Glutamatergic neuron (in vitro differentiated cells): ENCODE measurements at regions not wholly inside any gene's neighbourhood (a gene's known extent, or its start where the extent isn't known, plus 50 kb on each side); places are given as distances from the start of the nearest gene placed in this dataset.

Source experiments
- DNase-seq: peaks from one replicate; pipeline ENCODE4 v3.0.0; 2022
- H3K27ac Mint-ChIP-seq: one replicate; pipeline ENCODE4 v1.8.0; 2020; ENCODE audit warnings: mild to moderate bottlenecking, mixed read lengths, inconsistent platforms; ENCODE audit not compliant: unreplicated experiment
- H3K27me3 Mint-ChIP-seq: one replicate; pipeline ENCODE4 v1.8.0; 2020; ENCODE audit warnings: mild to moderate bottlenecking, moderate library complexity, mixed read lengths, inconsistent platforms; ENCODE audit not compliant: unreplicated experiment
- H3K36me3 Mint-ChIP-seq: one replicate; pipeline ENCODE4 v1.8.0; 2020; ENCODE audit warnings: mild to moderate bottlenecking, mixed read lengths, inconsistent platforms; ENCODE audit not compliant: unreplicated experiment
- H3K4me1 Mint-ChIP-seq: one replicate; pipeline ENCODE4 v1.8.0; 2020; ENCODE audit warnings: mild to moderate bottlenecking, low read depth, mixed read lengths, inconsistent platforms; ENCODE audit not compliant: unreplicated experiment
- H3K4me3 Mint-ChIP-seq: one replicate; pipeline ENCODE4 v1.8.0; 2020; ENCODE audit warnings: mild to moderate bottlenecking, mixed read lengths, inconsistent platforms; ENCODE audit not compliant: unreplicated experiment
- H3K9me3 Mint-ChIP-seq: one replicate; pipeline ENCODE4 v1.8.0; 2020; ENCODE audit warnings: mild to moderate bottlenecking, moderate library complexity, mixed read lengths, inconsistent platforms; ENCODE audit not compliant: unreplicated experiment
- CTCF ChIP-seq: fragments of 200-600 bp; sonication (generic); IDR thresholded peaks from one replicate; pipeline ENCODE4 v1.5.0; 2021; ENCODE audit not compliant: partially characterized antibody, unreplicated experiment

DNA sequence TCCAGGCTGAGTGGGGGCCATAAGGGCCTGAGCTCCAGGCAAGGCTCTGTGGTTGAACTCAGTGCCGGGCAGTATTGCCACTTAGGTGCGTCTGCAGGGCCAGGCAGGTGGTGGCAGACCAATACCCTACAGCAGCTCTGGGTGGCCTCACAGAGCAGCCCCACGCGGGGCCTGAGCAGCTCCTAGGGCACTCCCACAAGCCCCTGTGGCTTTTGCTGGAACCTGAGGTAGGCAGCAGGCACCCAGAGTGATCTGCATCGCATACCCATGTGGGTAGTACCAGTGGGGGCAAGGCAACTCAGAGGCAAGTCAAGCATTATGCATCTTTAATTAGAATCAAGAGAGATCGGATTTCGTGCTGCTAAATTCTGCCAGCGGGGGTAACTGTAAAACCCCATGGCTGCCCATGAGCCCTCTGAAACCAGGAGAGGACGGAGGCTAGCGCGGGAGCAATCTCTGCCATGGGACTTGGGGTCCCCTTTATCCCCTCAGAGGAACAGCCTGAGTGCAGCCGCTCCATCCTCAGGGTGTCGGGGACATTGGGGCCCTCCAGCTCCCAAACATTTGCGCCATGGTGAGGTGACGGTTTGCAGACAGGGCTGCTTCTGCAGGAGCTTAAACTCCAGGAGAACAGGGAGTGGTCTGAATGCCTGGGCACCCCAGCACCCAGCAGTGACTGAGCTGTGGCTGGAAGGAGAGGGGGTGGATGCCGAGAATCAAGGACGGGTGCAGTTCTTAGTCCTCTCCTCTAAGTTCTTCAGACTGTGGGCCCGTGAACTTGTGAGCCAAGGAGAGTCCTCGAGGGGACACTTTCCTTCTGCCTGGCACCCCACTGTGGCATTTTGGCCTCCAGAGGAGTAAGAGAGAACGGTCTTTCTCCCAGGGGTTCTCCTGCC lies 62.4 kb upstream of the PCSK6 start:
- no peak for TF ChIP-seq CTCF
- DNase-seq, result no peak
- Mint-ChIP-seq H3K4me3 (no peak overlapping the region), H3K4me1 (no peaks in the 10 kb centered on the region), H3K36me3 (peaks cover 6% of the 10 kb centered on the region), H3K27ac (no peak overlapping the region), H3K27me3 (peaks cover 3% of the 10 kb centered on the region), H3K9me3 (peaks cover 2% of the 10 kb centered on the region)

DNA sequence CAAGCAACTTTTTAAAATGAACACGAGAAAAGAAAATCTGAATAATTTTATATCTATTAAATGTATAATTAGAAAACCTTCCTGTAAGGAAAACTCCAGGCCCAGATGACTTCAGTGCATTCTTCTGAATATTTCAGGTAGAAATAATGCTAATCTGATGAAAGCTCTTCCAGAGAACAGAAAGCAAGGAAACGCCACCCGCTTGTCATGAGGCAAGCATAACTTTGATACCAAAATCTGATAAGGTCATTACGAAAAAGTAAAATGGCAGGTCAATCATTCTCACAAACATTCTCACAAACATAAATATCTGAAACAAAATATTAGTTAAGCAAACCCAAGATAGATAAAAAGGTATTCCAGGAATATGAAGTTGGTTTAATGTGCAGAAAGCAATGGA lies 60.6 kb upstream of the PCSK6 start:
- Mint-ChIP-seq H3K4me1 (no peaks in the 10 kb centered on the region), H3K27me3 (peaks cover 5% of the 10 kb centered on the region), H3K36me3 (peaks cover 13% of the 10 kb centered on the region), H3K9me3 (peaks cover 2% of the 10 kb centered on the region), H3K4me3 (no peak overlapping the region), H3K27ac (no peak overlapping the region)
- no peak for TF ChIP-seq CTCF
- no peak for DNase-seq

DNA sequence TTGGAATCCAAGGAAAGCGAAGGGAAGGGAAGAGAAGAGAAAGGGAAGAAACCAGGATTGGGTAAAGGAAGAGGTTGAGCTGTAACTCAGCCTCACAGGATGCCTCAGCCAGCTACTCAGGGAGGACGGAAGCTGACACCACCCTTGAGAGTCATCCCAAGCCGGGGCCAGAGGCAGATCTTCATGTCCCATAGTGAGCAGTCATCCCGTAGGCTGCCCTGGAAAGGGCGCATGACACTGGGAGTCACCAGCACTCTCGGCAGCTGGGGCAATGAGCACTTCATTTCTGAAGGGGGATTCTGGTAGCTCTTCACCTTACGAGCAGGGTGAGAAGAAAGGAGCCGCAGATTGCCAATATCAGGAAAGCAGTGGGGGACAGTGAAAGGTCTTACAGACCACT lies 60.1 kb upstream of the PCSK6 start:
- no peak for TF ChIP-seq CTCF
- H3K4me3 Mint-ChIP-seq, result no peak overlapping the region
- H3K27me3 Mint-ChIP-seq, result peaks cover 5% of the 10 kb centered on the region
- H3K27ac Mint-ChIP-seq, result no peak overlapping the region
- peaks cover 13% of the 10 kb centered on the region for H3K36me3 Mint-ChIP-seq
- H3K4me1 Mint-ChIP-seq, result no peaks in the 10 kb centered on the region
- no peak for DNase-seq
- H3K9me3 Mint-ChIP-seq, result peaks cover 2% of the 10 kb centered on the region

- Mint-ChIP-seq H3K9me3 (no peaks in the 10 kb centered on the region), H3K27ac (no peak overlapping the region), H3K27me3 (peaks cover 9% of the 10 kb centered on the region), H3K4me1 (no peaks in the 10 kb centered on the region), H3K4me3 (no peak overlapping the region), H3K36me3 (peaks cover 16% of the 10 kb centered on the region)
- no peak for DNase-seq
- TF ChIP-seq CTCF, result no peak
These were observed 58.2 kb upstream of the PCSK6 start for GRCh38 chr15:101547737-101548136.
